ENCODE measurements at regions not wholly inside any gene's neighbourhood (a gene's known extent, or its start where the extent isn't known, plus 50 kb on each side); places are given as distances from the start of the nearest gene placed in this dataset.

GRCh38 chr3:182180654-182181385, 469.1 kb downstream of the SOX2 start:
- no peak for TF ChIP-seq EZH2phosphoT487 (IDR thresholded peaks at IDR 0.05; ENCODE audit: borderline replicate concordance, low read depth, low read length)
- TF ChIP-seq CTCF (conservative IDR thresholded peaks at IDR 0.05; ENCODE audit: low read length): no peak
